ENCODE measurements at regions not wholly inside any gene's neighbourhood (a gene's known extent, or its start where the extent isn't known, plus 50 kb on each side); places are given as distances from the start of the nearest gene placed in this dataset.
"Not testable (repeated sequence)": the region's sequence is repeated elsewhere in the genome, so short reads cannot be mapped to it uniquely, and the experiment has no call there.

DNA sequence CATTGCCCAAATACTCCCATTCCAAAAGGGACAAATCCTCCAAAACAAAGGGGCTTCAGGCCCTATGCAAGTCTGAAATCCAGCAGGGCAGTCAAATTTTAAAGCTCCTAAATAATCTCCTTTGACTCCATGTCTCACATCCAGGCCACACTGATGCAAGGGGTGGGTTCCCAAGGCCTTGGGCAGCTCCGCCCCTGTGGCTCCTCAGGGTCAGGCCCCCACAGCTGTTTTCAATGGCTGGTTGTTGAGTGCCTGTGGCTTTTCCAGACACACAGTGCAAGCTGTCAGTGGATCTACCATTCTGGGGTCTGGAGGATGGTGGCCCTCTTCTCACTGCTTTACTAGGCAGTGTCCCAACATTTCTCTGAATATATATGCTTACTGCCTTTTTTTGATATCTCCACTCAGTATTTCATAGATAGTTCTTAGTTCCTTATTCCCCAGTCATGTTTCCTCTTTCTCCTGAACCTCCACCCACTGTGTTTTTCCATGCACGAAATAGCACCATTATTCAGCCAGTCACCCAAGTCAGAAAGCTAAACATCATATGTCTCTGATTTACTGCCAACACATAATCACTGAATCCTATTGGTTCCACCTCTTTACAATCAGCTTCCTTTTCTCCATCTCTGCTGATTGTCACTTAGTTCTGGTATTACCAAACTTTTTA lies 172.6 kb upstream of the CACNA2D1 start:
- Mint-ChIP-seq H3K36me3 (ENCODE audit: low read depth) (no peaks in the 10 kb centered on the region), H3K9me3 (no peaks in the 10 kb centered on the region), H3K4me3 (no peak overlapping the region), H3K27ac (no peak overlapping the region), H3K27me3 (no peaks in the 10 kb centered on the region), H3K4me1 (no peaks in the 10 kb centered on the region)
- POLR2A ChIA-PET: no interaction called here
- CTCF ChIA-PET: no interaction called here
- no peak for DNase-seq

DNA sequence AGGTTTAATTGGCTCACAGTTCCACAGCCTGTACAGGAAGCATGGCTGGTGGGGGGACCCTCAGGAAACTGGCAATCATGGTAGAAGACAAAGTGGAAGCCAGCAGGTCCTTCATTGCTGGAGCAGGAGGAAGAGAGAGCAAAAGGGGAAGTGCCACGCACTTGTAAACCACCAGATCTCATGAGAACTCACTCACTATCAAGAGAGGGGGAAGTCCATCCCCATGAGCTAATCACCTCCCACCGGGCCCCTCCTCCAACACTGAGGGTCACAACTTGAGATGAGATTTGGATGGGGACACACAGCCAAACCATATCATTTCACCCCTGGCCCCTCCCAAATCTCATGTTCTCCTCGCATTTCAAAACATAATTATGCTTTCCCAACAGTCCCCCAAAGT lies 171.9 kb upstream of the CACNA2D1 start:
- H3K4me3 Mint-ChIP-seq: no peak overlapping the region
- POLR2A ChIA-PET: no interaction called here
- CTCF ChIA-PET: no interaction called here

DNA sequence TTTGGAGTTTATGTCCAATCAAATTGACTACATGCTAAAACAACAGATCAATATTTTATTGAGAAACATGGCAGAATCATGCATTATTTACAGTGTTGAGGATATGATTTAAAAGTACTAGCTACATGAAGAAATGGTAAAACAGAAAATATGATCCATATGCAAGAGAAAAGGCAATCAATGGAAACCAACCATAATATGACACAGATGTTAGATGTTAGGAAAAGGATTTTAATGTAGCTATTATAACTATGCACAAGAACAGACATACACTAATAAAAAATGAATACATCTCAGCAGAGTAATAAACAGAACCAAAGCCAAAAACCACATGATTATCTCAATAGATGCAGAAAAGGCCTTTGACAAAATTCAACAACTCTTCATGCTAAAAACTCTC lies 166.2 kb upstream of the CACNA2D1 start:
- no peaks in the 10 kb centered on the region for H3K36me3 Mint-ChIP-seq (ENCODE audit: low read depth)
- no peak overlapping the region for H3K4me3 Mint-ChIP-seq
- H3K27me3 Mint-ChIP-seq: no peaks in the 10 kb centered on the region
- POLR2A ChIA-PET: no interaction called here
- peaks cover 2% of the 10 kb centered on the region for H3K9me3 Mint-ChIP-seq
- CTCF ChIA-PET: interaction anchor here (1.7 kb wide), 1 partner anchor 8 kb away, joined by 3 read pairs; no protein-coding TSS in a partner anchor
- DNase-seq: no peak
- no peak overlapping the region for H3K27ac Mint-ChIP-seq
- no peaks in the 10 kb centered on the region for H3K4me1 Mint-ChIP-seq

More for the DNA sequence above, 171.9 kb upstream of the CACNA2D1 start:
- Mint-ChIP-seq H3K36me3 (ENCODE audit: low read depth) (no peaks in the 10 kb centered on the region), H3K9me3 (no peaks in the 10 kb centered on the region), H3K27ac (no peak overlapping the region), H3K27me3 (no peaks in the 10 kb centered on the region), H3K4me1 (no peaks in the 10 kb centered on the region)
- DNase-seq: no peak

DNA sequence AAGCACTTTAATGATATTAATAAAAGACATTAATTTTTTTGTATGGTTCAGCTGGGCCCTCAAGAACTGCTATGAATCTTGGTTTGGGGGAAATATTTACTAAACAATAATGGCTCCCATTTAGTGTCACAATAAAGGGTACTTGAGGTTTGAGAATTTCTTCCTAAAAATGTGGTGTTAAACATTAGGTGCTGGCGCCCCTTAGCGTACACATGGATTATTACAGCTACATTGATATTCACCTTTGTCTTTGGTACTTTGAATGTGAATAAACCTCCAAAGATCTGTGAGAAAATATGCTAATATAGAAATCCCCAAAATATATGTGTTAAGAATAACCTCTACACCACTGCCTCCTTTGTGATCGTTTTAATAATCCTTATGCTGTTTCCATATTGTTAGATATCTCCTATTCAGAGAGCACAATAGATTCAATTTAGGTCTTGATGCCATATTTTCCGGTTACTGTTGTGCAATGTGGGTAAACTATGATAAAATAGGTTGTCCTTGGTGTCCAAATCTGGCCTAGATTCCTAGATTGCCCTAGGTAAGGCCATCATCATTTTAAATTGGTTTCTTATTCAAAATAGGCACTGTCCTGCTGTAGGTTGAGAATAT lies 161.8 kb upstream of the CACNA2D1 start:
- H3K4me1 Mint-ChIP-seq: no peaks in the 10 kb centered on the region
- ChIA-PET POLR2A (no interaction called here), CTCF (interaction anchor here (0.7 kb wide), 1 partner anchor 465 kb away, joined by 3 read pairs; no protein-coding TSS in a partner anchor)
- no peaks in the 10 kb centered on the region for H3K27me3 Mint-ChIP-seq
- peak; percentile 7 for DNase-seq
- no peak overlapping the region for H3K27ac Mint-ChIP-seq
- no peak overlapping the region for H3K4me3 Mint-ChIP-seq
- peaks cover 2% of the 10 kb centered on the region for H3K9me3 Mint-ChIP-seq
- H3K36me3 Mint-ChIP-seq (ENCODE audit: low read depth): no peaks in the 10 kb centered on the region

DNA sequence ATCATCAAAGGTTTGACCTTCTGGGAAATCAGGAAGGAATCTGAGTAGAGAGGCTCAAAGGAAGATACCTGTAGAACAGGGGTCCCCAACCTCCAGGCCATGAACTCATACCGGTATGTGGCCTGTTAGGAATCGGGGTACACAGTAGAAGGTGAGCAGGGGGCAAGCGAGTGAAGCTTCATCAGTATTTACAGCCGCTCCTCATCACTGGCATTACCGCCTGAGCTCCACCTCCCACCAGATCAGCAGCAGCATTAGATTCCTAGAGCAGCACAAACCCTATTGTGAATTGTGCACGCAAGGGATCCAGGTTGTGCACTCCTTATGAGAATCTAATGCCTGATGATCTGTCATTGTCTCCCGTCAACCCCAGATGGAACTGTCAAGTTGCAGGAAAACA lies 158.5 kb upstream of the CACNA2D1 start:
- ChIA-PET CTCF (no interaction called here), POLR2A (no interaction called here)
- no peaks in the 10 kb centered on the region for H3K4me1 Mint-ChIP-seq
- DNase-seq: no peak
- H3K36me3 Mint-ChIP-seq (ENCODE audit: low read depth): no peaks in the 10 kb centered on the region
- H3K4me3 Mint-ChIP-seq: no peak overlapping the region
- H3K27me3 Mint-ChIP-seq: peaks cover 1% of the 10 kb centered on the region
- no peak overlapping the region for H3K27ac Mint-ChIP-seq
- H3K9me3 Mint-ChIP-seq: no peaks in the 10 kb centered on the region

DNA sequence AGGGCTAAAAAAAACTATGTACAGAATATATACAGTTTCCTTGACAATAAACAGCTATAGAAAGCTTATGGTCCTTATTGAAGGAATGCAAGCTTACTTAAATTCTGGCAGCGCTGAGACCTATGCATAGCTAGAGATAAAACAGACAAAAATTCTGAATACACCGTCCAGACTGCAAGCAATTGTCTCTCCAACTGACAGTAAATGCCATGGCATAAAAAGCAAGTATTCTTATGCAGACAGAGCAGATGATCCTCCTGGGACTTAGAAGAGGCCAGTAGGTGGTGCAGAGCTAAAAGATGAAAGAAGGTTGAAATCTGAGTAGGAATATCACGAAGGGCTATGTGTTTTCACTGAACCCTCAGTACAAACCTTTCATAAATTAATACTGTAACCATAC lies 157.0 kb upstream of the CACNA2D1 start:
- Mint-ChIP-seq H3K4me3 (no peak overlapping the region), H3K4me1 (no peaks in the 10 kb centered on the region), H3K36me3 (ENCODE audit: low read depth) (no peaks in the 10 kb centered on the region), H3K27me3 (peaks cover 4% of the 10 kb centered on the region), H3K9me3 (no peaks in the 10 kb centered on the region), H3K27ac (no peak overlapping the region)
- ChIA-PET CTCF (no interaction called here), POLR2A (no interaction called here)
- DNase-seq: no peak

DNA sequence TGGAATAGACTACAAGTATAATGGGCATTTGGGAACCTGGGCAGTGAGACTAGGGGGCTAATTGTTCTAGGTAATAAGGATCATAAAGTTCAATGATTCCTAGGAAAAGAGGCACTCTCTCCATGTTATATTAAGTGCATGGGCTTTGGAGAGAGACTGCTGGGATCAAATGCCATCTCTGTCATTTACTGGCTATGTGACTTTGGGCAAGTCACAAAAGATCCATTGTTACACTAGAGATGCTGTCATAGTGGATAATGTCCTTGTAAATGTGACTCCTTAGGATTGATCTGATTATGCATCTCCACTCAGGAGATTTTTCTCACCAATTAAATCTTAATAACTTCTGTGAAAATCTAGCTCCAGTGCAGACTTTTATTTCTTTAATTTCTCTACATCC lies 156.3 kb upstream of the CACNA2D1 start:
- DNase-seq: no peak
- Mint-ChIP-seq H3K27ac (no peak overlapping the region), H3K4me1 (no peaks in the 10 kb centered on the region), H3K9me3 (no peaks in the 10 kb centered on the region), H3K27me3 (peaks cover 4% of the 10 kb centered on the region), H3K36me3 (ENCODE audit: low read depth) (no peaks in the 10 kb centered on the region), H3K4me3 (no peak overlapping the region)
- CTCF ChIA-PET: no interaction called here
- POLR2A ChIA-PET: no interaction called here

DNA sequence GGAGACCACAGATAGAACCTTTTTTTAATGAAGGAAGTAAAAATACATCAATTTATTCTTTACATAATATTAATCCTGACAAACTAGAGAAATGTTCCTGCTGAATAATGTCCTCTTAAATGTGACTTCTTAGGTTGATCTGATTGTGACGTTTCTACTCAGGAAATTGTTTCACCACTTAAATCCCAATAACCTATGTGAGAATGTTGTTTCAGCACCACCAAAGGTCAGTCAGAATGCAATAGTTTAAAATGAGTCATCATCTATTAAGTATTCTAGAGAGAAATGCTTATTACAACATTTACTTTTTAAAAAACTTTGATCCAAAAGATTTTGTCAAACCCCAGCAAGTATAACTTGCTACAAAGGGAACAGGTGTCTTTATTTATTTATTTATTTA lies 155.4 kb upstream of the CACNA2D1 start:
- Mint-ChIP-seq H3K27ac (no peak overlapping the region), H3K27me3 (peaks cover 4% of the 10 kb centered on the region), H3K36me3 (ENCODE audit: low read depth) (no peaks in the 10 kb centered on the region), H3K4me1 (no peaks in the 10 kb centered on the region), H3K9me3 (no peaks in the 10 kb centered on the region), H3K4me3 (no peak overlapping the region)
- ChIA-PET POLR2A (no interaction called here), CTCF (no interaction called here)
- no peak for DNase-seq

DNA sequence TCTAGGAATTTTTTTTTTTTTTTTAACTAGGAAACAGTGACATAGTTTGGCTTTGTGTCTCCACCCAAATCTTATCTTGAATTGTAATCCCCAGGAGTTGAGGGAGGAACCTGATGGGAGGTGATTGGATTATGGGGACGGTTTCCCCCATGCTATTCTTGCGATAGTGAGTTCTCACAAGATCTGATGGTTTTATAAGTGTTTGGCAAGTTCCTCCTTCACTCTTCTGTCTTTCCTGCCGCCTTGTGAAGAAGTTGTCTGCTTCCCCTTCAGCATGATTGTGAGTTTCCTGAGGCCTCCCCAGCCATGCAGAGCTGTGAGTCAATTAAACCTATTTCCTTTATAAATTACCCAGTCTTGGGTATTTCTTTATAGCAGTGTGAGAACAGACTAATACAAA lies 152.2 kb upstream of the CACNA2D1 start:
- H3K4me3 Mint-ChIP-seq; H3K9me3 Mint-ChIP-seq; POLR2A ChIA-PET; H3K27ac Mint-ChIP-seq; H3K27me3 Mint-ChIP-seq; H3K36me3 Mint-ChIP-seq (ENCODE audit: low read depth); DNase-seq; H3K4me1 Mint-ChIP-seq: not testable (repeated sequence)
- CTCF ChIA-PET: interaction anchor here (0.6 kb wide), 1 partner anchor 357 kb away, joined by 3 read pairs; no protein-coding TSS in a partner anchor

DNA sequence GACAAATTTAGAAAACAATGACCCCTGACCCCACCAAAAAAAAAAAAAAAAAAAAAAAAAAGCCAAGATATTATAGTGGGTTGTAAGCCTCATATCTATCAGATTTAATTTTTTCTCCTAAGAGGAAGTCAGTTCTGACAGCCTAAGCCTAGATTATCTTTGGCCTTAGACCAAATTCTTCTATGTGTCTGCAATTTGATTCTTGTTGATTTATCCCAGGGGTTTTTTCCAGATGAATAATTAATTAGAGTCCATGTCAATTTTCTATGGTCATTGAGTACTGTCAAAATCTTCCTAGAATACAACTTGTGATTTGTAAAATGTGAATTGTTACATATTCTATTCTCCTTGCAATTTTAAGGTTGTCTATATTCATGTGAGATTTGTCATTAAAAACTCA lies 151.6 kb upstream of the CACNA2D1 start:
- Mint-ChIP-seq H3K4me3 (no peak overlapping the region), H3K36me3 (ENCODE audit: low read depth) (no peaks in the 10 kb centered on the region), H3K27ac (no peak overlapping the region), H3K4me1 (no peaks in the 10 kb centered on the region), H3K9me3 (no peaks in the 10 kb centered on the region), H3K27me3 (peaks cover 4% of the 10 kb centered on the region)
- no peak for DNase-seq
- CTCF ChIA-PET: interaction anchor here (0.6 kb wide), 1 partner anchor 358 kb away, joined by 3 read pairs; no protein-coding TSS in a partner anchor
- POLR2A ChIA-PET: no interaction called here

DNA sequence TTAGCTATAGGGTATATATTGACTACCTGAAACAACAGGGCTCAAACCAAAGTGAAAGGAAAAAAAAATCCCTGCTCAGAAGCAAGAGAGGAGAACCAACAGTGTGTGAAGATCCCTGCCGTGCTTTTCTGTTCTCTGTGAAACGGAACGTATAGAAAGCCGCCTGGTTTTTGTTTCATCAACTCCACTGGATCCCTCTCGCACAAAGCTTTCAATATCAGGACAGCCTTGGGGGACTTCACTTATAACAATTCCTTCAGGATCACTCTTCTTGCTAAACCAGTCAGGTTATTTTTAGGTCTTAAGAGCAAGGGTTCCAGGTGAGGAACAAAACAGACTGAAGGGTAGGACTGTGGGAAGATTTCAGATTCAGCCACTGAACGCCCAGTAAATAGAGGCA lies 151.1 kb upstream of the CACNA2D1 start:
- no peaks in the 10 kb centered on the region for H3K9me3 Mint-ChIP-seq
- H3K27ac Mint-ChIP-seq: no peak overlapping the region
- H3K27me3 Mint-ChIP-seq: peaks cover 4% of the 10 kb centered on the region
- ChIA-PET POLR2A (no interaction called here), CTCF (no interaction called here)
- no peaks in the 10 kb centered on the region for H3K36me3 Mint-ChIP-seq (ENCODE audit: low read depth)
- no peaks in the 10 kb centered on the region for H3K4me1 Mint-ChIP-seq
- no peak for DNase-seq
- no peak overlapping the region for H3K4me3 Mint-ChIP-seq

DNA sequence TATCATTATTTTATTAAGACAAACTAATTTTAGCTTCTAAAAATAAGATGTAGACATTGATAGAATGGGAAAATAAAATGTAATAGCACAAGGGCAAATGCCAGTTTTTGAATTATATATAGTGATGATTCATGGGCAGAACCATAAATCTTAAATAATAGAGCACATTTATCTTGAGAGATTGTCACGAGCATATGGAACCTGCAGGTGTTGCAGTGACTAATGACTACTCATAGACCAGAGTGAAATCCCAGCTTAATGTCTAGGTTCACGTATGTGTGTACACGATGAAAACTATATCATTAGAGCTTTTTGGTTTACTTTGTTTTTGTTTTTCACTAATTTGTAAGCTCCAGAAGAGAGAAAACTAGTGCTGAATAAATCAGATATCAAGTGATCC lies 150.2 kb upstream of the CACNA2D1 start:
- CTCF ChIA-PET: no interaction called here
- H3K36me3 Mint-ChIP-seq (ENCODE audit: low read depth): no peaks in the 10 kb centered on the region

DNA sequence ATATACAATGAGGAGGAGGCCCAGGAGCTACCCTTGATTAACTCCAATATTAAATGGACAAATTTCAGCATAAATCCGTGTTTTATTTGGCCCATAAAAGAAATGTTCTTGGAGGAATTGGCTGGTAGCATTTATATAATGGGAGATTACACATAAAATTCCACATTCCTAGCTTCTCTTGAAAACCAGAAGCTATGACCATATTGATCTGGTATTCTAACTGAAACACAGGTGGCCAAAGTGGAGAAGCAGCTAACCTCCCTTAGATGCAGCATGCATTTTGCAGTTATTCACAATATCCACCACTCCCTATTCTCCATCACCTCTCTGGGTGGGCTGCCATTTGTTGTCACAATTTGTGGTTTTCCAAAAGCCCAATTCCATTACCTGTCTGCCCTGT lies 148.8 kb upstream of the CACNA2D1 start:
- Mint-ChIP-seq H3K4me3 (no peak overlapping the region), H3K27ac (no peak overlapping the region), H3K27me3 (peaks cover 3% of the 10 kb centered on the region), H3K9me3 (no peaks in the 10 kb centered on the region), H3K4me1 (no peaks in the 10 kb centered on the region), H3K36me3 (ENCODE audit: low read depth) (no peaks in the 10 kb centered on the region)
- CTCF ChIA-PET: no interaction called here
- POLR2A ChIA-PET: no interaction called here
- DNase-seq: no peak

More for the DNA sequence above, 150.2 kb upstream of the CACNA2D1 start:
- Mint-ChIP-seq H3K4me3 (no peak overlapping the region), H3K27me3 (peaks cover 3% of the 10 kb centered on the region), H3K27ac (no peak overlapping the region), H3K9me3 (no peaks in the 10 kb centered on the region), H3K4me1 (no peaks in the 10 kb centered on the region)
- DNase-seq: no peak
- POLR2A ChIA-PET: no interaction called here

DNA sequence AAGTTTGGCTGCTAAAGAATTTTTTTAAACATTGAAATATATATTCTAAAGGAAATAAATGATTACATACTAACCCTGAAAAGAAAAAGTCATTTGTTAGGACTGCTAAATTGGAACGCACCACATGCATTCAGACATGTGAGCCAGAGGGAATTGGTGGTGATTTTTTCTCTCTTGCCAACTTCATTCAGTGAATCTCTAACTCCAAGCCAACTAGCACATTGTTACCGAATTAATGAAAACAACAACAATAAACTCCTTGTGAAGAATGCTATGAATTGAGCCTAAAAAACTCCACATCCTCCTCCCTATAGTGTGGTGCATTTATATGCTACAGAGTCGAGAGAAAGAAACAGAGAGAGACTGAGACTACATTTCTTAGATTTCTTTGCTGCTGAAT lies 135.5 kb upstream of the CACNA2D1 start:
- H3K27ac Mint-ChIP-seq: no peak overlapping the region
- no peaks in the 10 kb centered on the region for H3K36me3 Mint-ChIP-seq (ENCODE audit: low read depth)
- no peaks in the 10 kb centered on the region for H3K9me3 Mint-ChIP-seq
- no peaks in the 10 kb centered on the region for H3K27me3 Mint-ChIP-seq
- no peak for DNase-seq
- ChIA-PET POLR2A (no interaction called here), CTCF (no interaction called here)
- H3K4me3 Mint-ChIP-seq: no peak overlapping the region
- H3K4me1 Mint-ChIP-seq: no peaks in the 10 kb centered on the region
